SK-N-SH (cell line): ENCODE measurements at regions not wholly inside any gene's neighbourhood (a gene's known extent, or its start where the extent isn't known, plus 50 kb on each side); places are given as distances from the start of the nearest gene placed in this dataset.
A peak's percentile ranks its signal among the peaks of the same experiment; 100 is the strongest.

ENCODE experiments used
- CTCF ChIA-PET: fragments of 300-600, 350-600 bp; formaldehyde crosslinking; extraction: SDS; loops from one replicate; lab custom pipeline; 2021; lab: Yijun Ruan, JAX
- POLR2A ChIA-PET: fragments of 350-600 bp; sonication (Branson Sonifier 250); formaldehyde crosslinking; extraction: SDS; loops from one replicate; lab custom pipeline; 2020; ENCODE audit warnings: antibody characterized with exemption, inconsistent platforms; lab: Yijun Ruan, JAX
- DNase-seq: peaks from one replicate; pipeline ENCODE4 v3.0.0; 2012
- H2AFZ ChIP-seq: fragments of 200-600 bp; sonication (generic); 2 replicates; pipeline ENCODE4 v1.8.1; 2016; ENCODE audit warnings: antibody characterized with exemption, mild to moderate bottlenecking, low read depth
- H3F3A ChIP-seq: fragments of 200-600 bp; sonication (generic); replicated peaks from 2 replicates; pipeline ENCODE3; 2016; ENCODE audit warnings: antibody characterized with exemption, mild to moderate bottlenecking; ENCODE audit not compliant: insufficient read depth
- H3K27ac ChIP-seq, 2 experiments: fragments of 200-500 bp in 1 of 2; fragments of 200-600 bp in 1 of 2; sonication (Bioruptor generic) in 1 of 2; sonication (generic), shearing (Covaris generic) in 1 of 2; 2 replicates each; pipeline versions ENCODE4 v1.5.1 to v1.6.1; 2014 to 2016; ENCODE audit warnings: low read depth in 2 of 2, inconsistent platforms in 1 of 2, low read length in 1 of 2, mild to moderate bottlenecking in 1 of 2, mixed read lengths in 1 of 2
- H3K27me3 ChIP-seq: fragments of 200-600 bp; sonication (generic), shearing (Covaris generic); 2 replicates; pipeline ENCODE4 v1.6.1; 2016; ENCODE audit warnings: mixed run types; ENCODE audit not compliant: insufficient read depth
- H3K36me3 ChIP-seq, 2 experiments: fragments of 200-500 bp in 1 of 2; fragments of 200-600 bp in 1 of 2; sonication (Bioruptor generic) in 1 of 2; sonication (generic) in 1 of 2; replicated peaks in 1 of 2; 2 replicates each; pipeline versions ENCODE3 to v1.5.1; 2014 to 2016; ENCODE audit warnings: low read length in 1 of 2, mild to moderate bottlenecking in 1 of 2; ENCODE audit not compliant: insufficient read depth in 2 of 2, control insufficient read depth in 1 of 2
- H3K4me1 ChIP-seq, 2 experiments: fragments of 200-500 bp in 1 of 2; fragments of 200-600 bp in 1 of 2; sonication (Bioruptor generic) in 1 of 2; sonication (generic), shearing (Covaris generic) in 1 of 2; 2 replicates each; pipeline versions ENCODE4 v1.5.1 to v1.6.1; 2014 to 2016; ENCODE audit warnings: low read depth in 1 of 2, low read length in 1 of 2, mixed run types in 1 of 2; ENCODE audit not compliant: insufficient read depth in 2 of 2, control insufficient read depth in 1 of 2
- H3K4me2 ChIP-seq: fragments of 200-600 bp; sonication (generic), shearing (Covaris generic); 2 replicates; pipeline ENCODE4 v1.6.1; 2017; ENCODE audit warnings: mixed run types
- H3K4me3 ChIP-seq, 2 experiments: fragments of 200-500 bp in 1 of 2; fragments of 200-600 bp in 1 of 2; sonication (Bioruptor generic) in 1 of 2; sonication (generic), shearing (Covaris generic) in 1 of 2; 2 replicates each; pipeline versions ENCODE4 v1.5.1 to v1.8.1; 2014 to 2016; ENCODE audit warnings: low read depth in 2 of 2, inconsistent platforms in 1 of 2, low read length in 1 of 2, mild to moderate bottlenecking in 1 of 2, mixed read lengths in 1 of 2, moderate library complexity in 1 of 2
- H3K79me2 ChIP-seq: fragments of 200-600 bp; sonication (generic); 2 replicates; pipeline ENCODE4 v1.8.1; 2017; ENCODE audit warnings: mild to moderate bottlenecking; ENCODE audit not compliant: insufficient read depth
- H3K9ac ChIP-seq: fragments of 200-600 bp; sonication (generic); 2 replicates; pipeline ENCODE4 v1.6.1; 2017; ENCODE audit warnings: mixed run types
- H3K9me2 ChIP-seq: fragments of 200-600 bp; sonication (generic); 2 replicates; pipeline ENCODE4 v1.6.1; 2017; ENCODE audit warnings: mixed run types
- H3K9me3 ChIP-seq: fragments of 200-600 bp; sonication (generic); 2 replicates; pipeline ENCODE4 v1.6.1; 2017; ENCODE audit warnings: mixed run types, mild to moderate bottlenecking, moderate library complexity
- H4K20me1 ChIP-seq: fragments of 200-600 bp; sonication (generic); 2 replicates; pipeline ENCODE4 v1.6.1; 2017; ENCODE audit warnings: mild to moderate bottlenecking, mixed run types; ENCODE audit not compliant: insufficient read depth
- CTCF ChIP-seq: fragments of 200-600 bp; sonication (generic); IDR thresholded peaks from 2 replicates; pipeline ENCODE4 v1.6.1; 2017; ENCODE audit warnings: antibody characterized with exemption, mild to moderate bottlenecking, moderate library complexity
- EP300 ChIP-seq, 2 experiments: IDR thresholded peaks; 2 replicates each; pipeline versions ENCODE4 v1.4.0 to v1.6.1; 2012; ENCODE audit warnings: borderline replicate concordance in 1 of 2, low read depth in 1 of 2, low read length in 1 of 2
- FOSL2 ChIP-seq: IDR thresholded peaks from 2 replicates; pipeline ENCODE4 v1.4.0; 2012; ENCODE audit warnings: low read depth, mild to moderate bottlenecking, moderate library complexity, borderline replicate concordance
- FOXJ3 ChIP-seq: sonication (generic); formaldehyde crosslinking; IDR thresholded peaks from 2 replicates; pipeline ENCODE4 v1.5.1; 2020; ENCODE audit warnings: mild to moderate bottlenecking, missing genetic modification reagents
- GABPA ChIP-seq: IDR thresholded peaks from 2 replicates; pipeline ENCODE4 v1.4.0; 2012; ENCODE audit warnings: low read depth, mild to moderate bottlenecking
- GATA2 ChIP-seq: sonication (generic); formaldehyde crosslinking; IDR thresholded peaks from 2 replicates; pipeline ENCODE4 v1.5.0; 2020; ENCODE audit warnings: mild to moderate bottlenecking, missing genetic modification reagents
- MEF2A ChIP-seq: IDR thresholded peaks from 2 replicates; pipeline ENCODE4 v1.4.0; 2012; ENCODE audit warnings: low read depth, borderline replicate concordance
- MXI1 ChIP-seq: IDR thresholded peaks from 2 replicates; pipeline ENCODE4 v1.6.1; 2012; ENCODE audit warnings: mild to moderate bottlenecking, low read depth, low read length, improper control_type of control experiment
- NFIC ChIP-seq: IDR thresholded peaks from 2 replicates; pipeline ENCODE4 v1.4.0; 2012; ENCODE audit warnings: borderline replicate concordance
- NRF1 ChIP-seq: IDR thresholded peaks from 2 replicates; pipeline ENCODE4 v1.6.1; 2012; ENCODE audit warnings: low read depth, mild to moderate bottlenecking, low read length
- RAD21 ChIP-seq: IDR thresholded peaks from 2 replicates; pipeline ENCODE4 v1.6.1; 2012; ENCODE audit warnings: mild to moderate bottlenecking, low read length
- RCOR1 ChIP-seq: fragments of 150-350 bp; IDR thresholded peaks from 2 replicates; pipeline ENCODE4 v1.6.1; 2017; ENCODE audit warnings: antibody characterized with exemption, low read length
- REST ChIP-seq: IDR thresholded peaks from 2 replicates; pipeline ENCODE4 v1.6.1; 2012; ENCODE audit warnings: mild to moderate bottlenecking, low read depth, low read length, moderate library complexity
- RFX5 ChIP-seq: IDR thresholded peaks from 2 replicates; pipeline ENCODE4 v1.6.1; 2012; ENCODE audit warnings: mild to moderate bottlenecking, improper control_type of control experiment, low read length
- SIN3A ChIP-seq: IDR thresholded peaks from 2 replicates; pipeline ENCODE4 v1.6.1; 2012; ENCODE audit warnings: low read depth, mild to moderate bottlenecking, low read length, moderate library complexity, borderline replicate concordance
- SMC3 ChIP-seq: IDR thresholded peaks from 2 replicates; pipeline ENCODE4 v1.6.1; 2012; ENCODE audit warnings: low read depth, low read length, improper control_type of control experiment
- TAF1 ChIP-seq: IDR thresholded peaks from 2 replicates; pipeline ENCODE4 v1.6.1; 2012; ENCODE audit warnings: low read depth, mild to moderate bottlenecking, low read length, moderate library complexity, borderline replicate concordance
- TEAD4 ChIP-seq: IDR thresholded peaks from 2 replicates; pipeline ENCODE4 v1.4.0; 2012; ENCODE audit warnings: mild to moderate bottlenecking, borderline replicate concordance; ENCODE audit not compliant: insufficient read depth
- WGBS: methylation state at CpG from one replicate; pipeline ENCODE4 v1.1.6; 2017; ENCODE audit warnings: low lambda C conversion rate; 5-methylcytosine and 5-hydroxymethylcytosine counted together
- TF ChIP-seq, protein P1 (sequence below): fragments of 150-350 bp; IDR thresholded peaks from 2 replicates; pipeline ENCODE4 v1.6.1; 2017; ENCODE audit warnings: antibody characterized with exemption, low read length, low read depth, borderline replicate concordance
- TF ChIP-seq, protein P2 (sequence below): IDR thresholded peaks from 2 replicates; pipeline ENCODE4 v1.4.0; 2012; ENCODE audit warnings: low read depth

DNA sequence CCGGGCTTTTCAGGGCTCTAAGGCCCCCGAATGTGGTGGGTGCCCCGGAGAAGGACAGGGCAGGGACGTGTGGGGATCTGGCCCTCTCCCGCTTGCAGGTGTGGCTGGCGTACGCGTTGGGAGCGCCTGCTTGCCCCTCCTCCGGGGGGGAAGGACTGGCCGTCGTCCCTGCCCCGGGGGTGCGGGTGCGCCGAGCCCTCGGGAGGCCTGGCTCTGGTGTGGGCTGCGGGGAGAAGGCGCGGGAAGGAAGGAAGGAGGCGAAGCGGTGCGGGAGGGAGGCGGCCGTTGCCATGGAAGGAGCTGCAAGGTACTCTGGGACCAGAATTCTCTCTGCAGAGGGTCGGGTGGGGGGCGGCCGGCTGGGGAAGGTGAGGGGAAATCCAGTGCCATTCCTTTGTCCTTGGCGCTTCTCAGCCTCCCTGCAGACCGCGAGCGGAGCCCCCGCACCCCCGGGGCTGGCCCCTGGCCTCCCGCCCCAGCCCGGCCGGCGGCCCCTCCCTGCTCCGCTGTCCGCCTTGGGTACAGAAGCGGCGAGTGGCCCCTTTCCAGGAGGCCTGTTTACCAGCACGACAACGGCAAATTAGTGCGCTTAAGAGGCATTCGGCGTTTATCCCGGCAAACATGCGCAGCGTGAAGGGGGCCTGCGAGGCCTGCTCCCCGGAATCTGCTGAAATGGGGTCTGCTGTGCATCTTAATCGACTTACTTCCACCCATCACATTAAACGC is 67.1 kb upstream of the UNC5A start:
- no peak overlapping the region for H3K9ac ChIP-seq
- TF ChIP-seq SMC3: no peak
- TF ChIP-seq GABPA: no peak
- no peak for TF ChIP-seq FOSL2
- no peak for TF ChIP-seq MEF2A
- no peak for TF ChIP-seq REST
- TF ChIP-seq TAF1: no peak
- TF ChIP-seq, protein P1, sequence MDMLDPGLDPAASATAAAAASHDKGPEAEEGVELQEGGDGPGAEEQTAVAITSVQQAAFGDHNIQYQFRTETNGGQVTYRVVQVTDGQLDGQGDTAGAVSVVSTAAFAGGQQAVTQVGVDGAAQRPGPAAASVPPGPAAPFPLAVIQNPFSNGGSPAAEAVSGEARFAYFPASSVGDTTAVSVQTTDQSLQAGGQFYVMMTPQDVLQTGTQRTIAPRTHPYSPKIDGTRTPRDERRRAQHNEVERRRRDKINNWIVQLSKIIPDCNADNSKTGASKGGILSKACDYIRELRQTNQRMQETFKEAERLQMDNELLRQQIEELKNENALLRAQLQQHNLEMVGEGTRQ: no peak
- TF ChIP-seq NRF1: no peak
- TF ChIP-seq RAD21: no peak
- no peak for TF ChIP-seq CTCF
- TF ChIP-seq, protein P2, sequence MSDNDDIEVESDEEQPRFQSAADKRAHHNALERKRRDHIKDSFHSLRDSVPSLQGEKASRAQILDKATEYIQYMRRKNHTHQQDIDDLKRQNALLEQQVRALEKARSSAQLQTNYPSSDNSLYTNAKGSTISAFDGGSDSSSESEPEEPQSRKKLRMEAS: no peak
- no peak for TF ChIP-seq RFX5
- TF ChIP-seq NFIC: no peak
- TF ChIP-seq EP300 (IDR thresholded peaks at IDR 0.05; ENCODE audit: borderline replicate concordance in 1 of 2, low read depth in 1 of 2, low read length in 1 of 2): no peak
- no peak for TF ChIP-seq RCOR1
- no peak for TF ChIP-seq SIN3A
- TF ChIP-seq MXI1: no peak
- no peak for TF ChIP-seq FOXJ3 (CRISPR knock-in tag)
- TF ChIP-seq GATA2 (CRISPR knock-in tag): no peak
- no peak for TF ChIP-seq TEAD4
- H3K27me3 ChIP-seq: no peaks in the 10 kb centered on the region
- H3F3A ChIP-seq: no peaks in the 10 kb centered on the region
- WGBS: 84% methylated on average over 33 of the region's 54 CpGs
- H3K4me3 ChIP-seq: no peak overlapping the region
- H3K27ac ChIP-seq: no peak overlapping the region
- H3K4me2 ChIP-seq: no peak overlapping the region
- CTCF ChIA-PET: interaction anchor here (1.3 to 1.8 kb wide), 2 partner anchors 69 to 261 kb away, joined by 3 to 4 read pairs; no protein-coding TSS in a partner anchor
- H2AFZ ChIP-seq: no peak overlapping the region
- DNase-seq: peak; percentile 44
- no peaks in the 10 kb centered on the region for H3K79me2 ChIP-seq
- POLR2A ChIA-PET: no interaction called here
- H3K36me3 ChIP-seq: no peaks in the 10 kb centered on the region
- no peaks in the 10 kb centered on the region for H3K9me3 ChIP-seq
- H3K4me1 ChIP-seq: peaks cover 0 to 31% of the 10 kb centered on the region in 2 experiments; a peak in 2 of 4 replicates
- H4K20me1 ChIP-seq: no peaks in the 10 kb centered on the region
- no peaks in the 10 kb centered on the region for H3K9me2 ChIP-seq
